NCI-H2171 treated with DMSO at 0.1 percent for 48 hours (cell line): ENCODE measurements at regions not wholly inside any gene's neighbourhood (a gene's known extent, or its start where the extent isn't known, plus 50 kb on each side); places are given as distances from the start of the nearest gene placed in this dataset.
"Not testable (repeated sequence)": the region's sequence is repeated elsewhere in the genome, so short reads cannot be mapped to it uniquely, and the experiment has no call there.

Experiments
- DNase-seq: peaks from one replicate; lab custom pipeline; 2025; lab: John Stamatoyannopoulos, UW

GRCh38 chr7:52352013-52352981 lies 683.1 kb upstream of the POM121L12 start:
- no peak for DNase-seq

- no peak for DNase-seq
Measured at GRCh38 chr7:52344015-52344414, 691.4 kb upstream of the POM121L12 start.

GRCh38 chr7:52340067-52340466 lies 695.4 kb upstream of the POM121L12 start:
- DNase-seq = no peak

GRCh38 chr7:52328328-52328727 lies 707.1 kb upstream of the POM121L12 start:
- not testable (repeated sequence) for DNase-seq

- DNase-seq = no peak
Measured at GRCh38 chr7:52325237-52325636, 710.2 kb upstream of the POM121L12 start.

GRCh38 chr7:52323202-52323746 lies 712.2 kb upstream of the POM121L12 start:
- DNase-seq = no peak

GRCh38 chr7:52320610-52321009 lies 714.8 kb upstream of the POM121L12 start:
- DNase-seq = no peak

- DNase-seq = no peak
Measured at GRCh38 chr7:52317921-52318320, 717.5 kb upstream of the POM121L12 start.

GRCh38 chr7:52311886-52312285 lies 723.5 kb upstream of the POM121L12 start:
- DNase-seq = no peak

GRCh38 chr7:52309631-52310030 lies 725.8 kb upstream of the POM121L12 start:
- no peak for DNase-seq

- no peak for DNase-seq
Measured at GRCh38 chr7:52302765-52303520, 732.5 kb upstream of the POM121L12 start.

- no peak for DNase-seq
Measured at GRCh38 chr7:52297128-52297527, 738.3 kb upstream of the POM121L12 start.

- DNase-seq = no peak
Measured at GRCh38 chr7:52294942-52295341, 740.5 kb upstream of the POM121L12 start.

- DNase-seq = no peak
Measured at GRCh38 chr7:52289247-52289646, 746.2 kb upstream of the POM121L12 start.

GRCh38 chr7:52287698-52288097 lies 747.7 kb upstream of the POM121L12 start:
- DNase-seq = no peak

GRCh38 chr7:52285689-52286088 lies 749.7 kb upstream of the POM121L12 start:
- DNase-seq = no peak

GRCh38 chr7:52283335-52283734 lies 752.1 kb upstream of the POM121L12 start:
- no peak for DNase-seq

GRCh38 chr7:52273685-52274610 lies 761.5 kb upstream of the POM121L12 start:
- DNase-seq = no peak

- DNase-seq = no peak
Measured at GRCh38 chr7:52271703-52272102, 763.7 kb upstream of the POM121L12 start.

GRCh38 chr7:52270301-52270700 lies 765.1 kb upstream of the POM121L12 start:
- no peak for DNase-seq

- no peak for DNase-seq
Measured at GRCh38 chr7:52269669-52270068, 765.8 kb upstream of the POM121L12 start.

- no peak for DNase-seq
Measured at GRCh38 chr7:52261057-52261456, 774.4 kb upstream of the POM121L12 start.
